H9 (cell line): ENCODE measurements at regions not wholly inside any gene's neighbourhood (a gene's known extent, or its start where the extent isn't known, plus 50 kb on each side); places are given as distances from the start of the nearest gene placed in this dataset.
A peak's percentile ranks its signal among the peaks of the same experiment; 100 is the strongest.

Experiments
- DNase-seq: peaks from one replicate; pipeline ENCODE4 v3.0.0-alpha.2; 2017
- H2AFZ ChIP-seq: one replicate; pipeline ENCODE4 v1.6.1; 2013; ENCODE audit warnings: mild to moderate bottlenecking, low read length, control low read depth, moderate library complexity
- H2AK5ac ChIP-seq: 2 replicates; pipeline ENCODE4 v1.6.1; 2013; ENCODE audit warnings: low read length, control low read depth, mixed read lengths; ENCODE audit not compliant: insufficient read length
- H2BK120ac ChIP-seq: one replicate; pipeline ENCODE4 v1.6.1; 2013; ENCODE audit warnings: low read depth, mild to moderate bottlenecking, low read length, control low read depth, inconsistent platforms; ENCODE audit not compliant: poor library complexity, severe bottlenecking
- H2BK12ac ChIP-seq: 2 replicates; pipeline ENCODE4 v1.6.1; 2013; ENCODE audit warnings: low read length, control low read depth, mixed read lengths, low read depth; ENCODE audit not compliant: insufficient read length
- H2BK15ac ChIP-seq: 2 replicates; pipeline ENCODE4 v1.6.1; 2013; ENCODE audit warnings: low read depth, low read length, control low read depth
- H2BK20ac ChIP-seq: one replicate; pipeline ENCODE4 v1.6.1; 2013; ENCODE audit warnings: low read depth, mild to moderate bottlenecking, low read length, control low read depth, inconsistent platforms; ENCODE audit not compliant: poor library complexity, severe bottlenecking
- H2BK5ac ChIP-seq: 2 replicates; pipeline ENCODE4 v1.6.1; 2013; ENCODE audit warnings: low read length, control low read depth, mixed read lengths; ENCODE audit not compliant: insufficient read length
- H3K14ac ChIP-seq: 2 replicates; pipeline ENCODE4 v1.6.1; 2013; ENCODE audit warnings: low read length, control low read depth; ENCODE audit not compliant: insufficient read depth
- H3K18ac ChIP-seq: 2 replicates; pipeline ENCODE4 v1.6.1; 2013; ENCODE audit warnings: low read depth, mild to moderate bottlenecking, mixed read lengths, low read length, control low read depth; ENCODE audit not compliant: insufficient read length
- H3K23ac ChIP-seq: 2 replicates; pipeline ENCODE4 v1.6.1; 2013; ENCODE audit warnings: low read length, control low read depth, mixed read lengths, low read depth; ENCODE audit not compliant: insufficient read length
- H3K23me2 ChIP-seq: 2 replicates; pipeline ENCODE4 v1.6.1; 2013; ENCODE audit warnings: low read depth, mild to moderate bottlenecking, mixed read lengths, low read length, control low read depth; ENCODE audit not compliant: insufficient read length, poor library complexity, severe bottlenecking
- H3K27ac ChIP-seq: 2 replicates; pipeline ENCODE4 v1.5.1; 2013; ENCODE audit warnings: low read length, control low read depth, mixed read lengths, low read depth; ENCODE audit not compliant: insufficient read length
- H3K27me3 ChIP-seq: 2 replicates; pipeline ENCODE4 v1.6.1; 2013; ENCODE audit warnings: low read length, control low read depth, inconsistent platforms; ENCODE audit not compliant: insufficient read depth
- H3K4ac ChIP-seq: 2 replicates; pipeline ENCODE4 v1.6.1; 2013; ENCODE audit warnings: low read depth, mild to moderate bottlenecking, control low read depth, inconsistent platforms, low read length, moderate library complexity
- H3K4me1 ChIP-seq: 2 replicates; pipeline ENCODE4 v1.6.1; 2013; ENCODE audit warnings: low read length, control low read depth, inconsistent platforms; ENCODE audit not compliant: insufficient read depth
- H3K4me2 ChIP-seq: 2 replicates; pipeline ENCODE4 v1.6.1; 2013; ENCODE audit warnings: low read length, control low read depth, mixed read lengths; ENCODE audit not compliant: insufficient read length, insufficient read depth
- H3K56ac ChIP-seq: 2 replicates; pipeline ENCODE4 v1.6.1; 2013; ENCODE audit warnings: low read depth, mild to moderate bottlenecking, mixed read lengths, low read length, control low read depth; ENCODE audit not compliant: insufficient read length
- H3K79me1 ChIP-seq: 2 replicates; pipeline ENCODE4 v1.6.1; 2013; ENCODE audit warnings: low read depth, mild to moderate bottlenecking, moderate library complexity, low read length, control low read depth, inconsistent platforms; ENCODE audit not compliant: insufficient read depth, poor library complexity, severe bottlenecking
- H3K79me2 ChIP-seq: 2 replicates; pipeline ENCODE4 v1.6.1; 2013; ENCODE audit warnings: low read length, control low read depth, inconsistent platforms; ENCODE audit not compliant: insufficient read depth
- H3K9ac ChIP-seq: 2 replicates; pipeline ENCODE4 v1.6.1; 2013; ENCODE audit warnings: low read length, control low read depth, mixed read lengths; ENCODE audit not compliant: insufficient read length; ENCODE audit errors: extremely low read depth
- H3K9me3 ChIP-seq: one replicate; pipeline ENCODE4 v1.6.1; 2013; ENCODE audit warnings: low read depth, low read length, inconsistent platforms; ENCODE audit not compliant: control insufficient read depth
- H3T11ph ChIP-seq: one replicate; pipeline ENCODE4 v1.6.1; 2013; ENCODE audit warnings: mild to moderate bottlenecking, low read length, control low read depth, inconsistent platforms
- H4K20me1 ChIP-seq: one replicate; pipeline ENCODE4 v1.6.1; 2013; ENCODE audit not compliant: control insufficient read depth, insufficient read length, insufficient read depth
- H4K5ac ChIP-seq: 2 replicates; pipeline ENCODE4 v1.6.1; 2013; ENCODE audit warnings: low read depth, mild to moderate bottlenecking, mixed read lengths, low read length, control low read depth; ENCODE audit not compliant: insufficient read length
- H4K8ac ChIP-seq: replicated peaks from 2 replicates; pipeline ENCODE4 v1.6.1; 2013; ENCODE audit warnings: low read length, control low read depth, mixed read lengths, low read depth; ENCODE audit not compliant: insufficient read length
- H4K91ac ChIP-seq: 2 replicates; pipeline ENCODE4 v1.6.1; 2013; ENCODE audit warnings: low read depth, mild to moderate bottlenecking, moderate library complexity, mixed read lengths, low read length, control low read depth; ENCODE audit not compliant: insufficient read length
- H3K27ac Mint-ChIP-seq, 3 experiments: 2 replicates in 2 of 3; 3 replicates in 1 of 3; pipeline ENCODE4 v1.8.0; 2020 to 2021; ENCODE audit warnings: mixed read lengths in 3 of 3, mild to moderate bottlenecking in 1 of 3, moderate library complexity in 1 of 3
- H3K27me3 Mint-ChIP-seq: 2 replicates; pipeline ENCODE4 v1.8.0; 2021; ENCODE audit warnings: low read depth, mild to moderate bottlenecking, moderate library complexity, mixed read lengths
- H3K36me3 Mint-ChIP-seq, 3 experiments: 2 replicates in 2 of 3; 3 replicates in 1 of 3; pipeline ENCODE4 v1.8.0; 2020 to 2021; ENCODE audit warnings: low read depth in 3 of 3, mixed read lengths in 3 of 3; ENCODE audit not compliant: insufficient read depth in 1 of 3
- H3K4me1 Mint-ChIP-seq, 2 experiments: 2 replicates each; pipeline ENCODE4 v1.8.0; 2020; ENCODE audit warnings: mixed read lengths in 2 of 2
- H3K4me3 Mint-ChIP-seq, 2 experiments: 2 replicates in 1 of 2; 3 replicates in 1 of 2; pipeline ENCODE4 v1.8.0; 2020 to 2021; ENCODE audit warnings: mild to moderate bottlenecking in 2 of 2, mixed read lengths in 2 of 2, moderate library complexity in 1 of 2
- H3K9me3 Mint-ChIP-seq, 2 experiments: 2 replicates in 1 of 2; 3 replicates in 1 of 2; pipeline ENCODE4 v1.8.0; 2020; ENCODE audit warnings: mild to moderate bottlenecking in 2 of 2, mixed read lengths in 2 of 2, moderate library complexity in 1 of 2
- WGBS: extraction: QIAGEN DNeasy Blood & Tissue Kit; methylation state at CpG from one replicate; pipeline ENCODE4 v1.1.7; 2013; ENCODE audit warnings: missing lambda C conversion rate, low lambda C conversion rate, mixed read lengths; ENCODE audit not compliant: insufficient read length; ENCODE audit errors: extremely low coverage; 5-methylcytosine and 5-hydroxymethylcytosine counted together
- TF ChIP-seq, protein P1 (sequence below): fragments of 200-600 bp; sonication (generic); conservative IDR thresholded peaks from 3 replicates; pipeline ENCODE4 v1.8.0; 2021; ENCODE audit warnings: antibody characterized with exemption, mild to moderate bottlenecking

GRCh38 chr12:96094201-96094600 lies 58.8 kb upstream of the LTA4H start:
- H3K4me2 ChIP-seq: no peak overlapping the region
- no peaks in the 10 kb centered on the region for H3K9me3 ChIP-seq
- no peak overlapping the region for H2BK5ac ChIP-seq

More at GRCh38 chr12:96094201-96094600, 58.8 kb upstream of the LTA4H start:
- Histone ChIP-seq H3K18ac (no peak overlapping the region), H3K79me2 (no peaks in the 10 kb centered on the region), H3K23me2 (no peaks in the 10 kb centered on the region), H2BK12ac (no peak overlapping the region), H2BK15ac (no peak overlapping the region), H4K8ac (no peak overlapping the region), H3T11ph (no peak overlapping the region), H3K79me1 (no peaks in the 10 kb centered on the region), H4K20me1 (no peaks in the 10 kb centered on the region), H3K4ac (no peak overlapping the region), H2BK120ac (no peak overlapping the region), H2AK5ac (no peak overlapping the region), H3K9ac (no peak overlapping the region), H2BK20ac (no peak overlapping the region), H3K27ac (no peak overlapping the region), H3K23ac (no peak overlapping the region), H3K56ac (no peak overlapping the region), H3K27me3 (no peaks in the 10 kb centered on the region), H3K14ac (no peak overlapping the region), H4K91ac (no peak overlapping the region), H4K5ac (no peak overlapping the region), H3K4me1 (no peaks in the 10 kb centered on the region), H2AFZ (no peak overlapping the region)
- Mint-ChIP-seq H3K36me3 (peaks cover 0 to 6% (median 5%) of the 10 kb centered on the region in 3 experiments; a peak in 5 of 7 replicates), H3K27ac (peak overlapping the region in 1 of 3 experiments; percentile 5; a peak in 1 of 7 replicates), H3K4me3 (no peak overlapping the region), H3K27me3 (peaks cover 4% of the 10 kb centered on the region), H3K4me1 (peaks cover 14 to 15% of the 10 kb centered on the region in 2 experiments), H3K9me3 (peaks cover 5 to 16% of the 10 kb centered on the region in 2 experiments; a peak in 4 of 5 replicates)
- no CpG with 5 or more reads among the region's 4 CpGs for WGBS
- peak; percentile 79 for DNase-seq
- TF ChIP-seq, protein P1, sequence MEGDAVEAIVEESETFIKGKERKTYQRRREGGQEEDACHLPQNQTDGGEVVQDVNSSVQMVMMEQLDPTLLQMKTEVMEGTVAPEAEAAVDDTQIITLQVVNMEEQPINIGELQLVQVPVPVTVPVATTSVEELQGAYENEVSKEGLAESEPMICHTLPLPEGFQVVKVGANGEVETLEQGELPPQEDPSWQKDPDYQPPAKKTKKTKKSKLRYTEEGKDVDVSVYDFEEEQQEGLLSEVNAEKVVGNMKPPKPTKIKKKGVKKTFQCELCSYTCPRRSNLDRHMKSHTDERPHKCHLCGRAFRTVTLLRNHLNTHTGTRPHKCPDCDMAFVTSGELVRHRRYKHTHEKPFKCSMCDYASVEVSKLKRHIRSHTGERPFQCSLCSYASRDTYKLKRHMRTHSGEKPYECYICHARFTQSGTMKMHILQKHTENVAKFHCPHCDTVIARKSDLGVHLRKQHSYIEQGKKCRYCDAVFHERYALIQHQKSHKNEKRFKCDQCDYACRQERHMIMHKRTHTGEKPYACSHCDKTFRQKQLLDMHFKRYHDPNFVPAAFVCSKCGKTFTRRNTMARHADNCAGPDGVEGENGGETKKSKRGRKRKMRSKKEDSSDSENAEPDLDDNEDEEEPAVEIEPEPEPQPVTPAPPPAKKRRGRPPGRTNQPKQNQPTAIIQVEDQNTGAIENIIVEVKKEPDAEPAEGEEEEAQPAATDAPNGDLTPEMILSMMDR: no peak
